ENCODE measurements at regions not wholly inside any gene's neighbourhood (a gene's known extent, or its start where the extent isn't known, plus 50 kb on each side); places are given as distances from the start of the nearest gene placed in this dataset.
"Not testable (repeated sequence)": the region's sequence is repeated elsewhere in the genome, so short reads cannot be mapped to it uniquely, and the experiment has no call there.

DNA sequence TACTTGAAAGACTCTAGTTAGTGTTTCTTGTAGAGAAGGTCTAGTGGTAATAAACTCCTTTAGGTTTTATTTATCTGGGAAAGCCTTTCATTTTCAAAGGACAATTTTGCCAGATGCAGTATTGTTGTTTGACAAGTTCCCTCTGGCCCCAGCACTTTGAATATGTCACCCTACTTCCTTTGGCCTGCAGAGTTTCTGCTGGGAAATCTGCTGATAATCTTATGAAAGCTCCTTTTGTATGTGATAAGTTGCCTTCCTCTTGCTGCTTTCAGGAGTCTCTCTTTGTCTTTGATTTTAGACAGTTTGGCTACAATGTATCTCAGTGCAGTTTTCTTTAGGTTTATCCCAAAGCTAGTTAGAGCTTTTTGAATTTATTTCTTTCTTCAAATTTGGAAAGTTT is 106.2 kb upstream of the L3MBTL4 start:
- peaks cover 3% of the 10 kb centered on the region for H3K9me3 ChIP-seq (replicated peaks; ENCODE audit: control insufficient read depth, low read depth, low read length)
- no peak overlapping the region for H3K4me3 ChIP-seq (ENCODE audit: low read length)
- DNase-seq: no peak
- H3K27me3 ChIP-seq (ENCODE audit: control insufficient read depth, insufficient read depth, low read length): no peaks in the 10 kb centered on the region
- no peaks in the 10 kb centered on the region for H3K4me1 ChIP-seq (ENCODE audit: control insufficient read depth, insufficient read depth, low read length)
- H3K36me3 ChIP-seq (ENCODE audit: control insufficient read depth, insufficient read depth, low read length): no peaks in the 10 kb centered on the region
- H3K27ac ChIP-seq (ENCODE audit: low read length): no peak overlapping the region

DNA sequence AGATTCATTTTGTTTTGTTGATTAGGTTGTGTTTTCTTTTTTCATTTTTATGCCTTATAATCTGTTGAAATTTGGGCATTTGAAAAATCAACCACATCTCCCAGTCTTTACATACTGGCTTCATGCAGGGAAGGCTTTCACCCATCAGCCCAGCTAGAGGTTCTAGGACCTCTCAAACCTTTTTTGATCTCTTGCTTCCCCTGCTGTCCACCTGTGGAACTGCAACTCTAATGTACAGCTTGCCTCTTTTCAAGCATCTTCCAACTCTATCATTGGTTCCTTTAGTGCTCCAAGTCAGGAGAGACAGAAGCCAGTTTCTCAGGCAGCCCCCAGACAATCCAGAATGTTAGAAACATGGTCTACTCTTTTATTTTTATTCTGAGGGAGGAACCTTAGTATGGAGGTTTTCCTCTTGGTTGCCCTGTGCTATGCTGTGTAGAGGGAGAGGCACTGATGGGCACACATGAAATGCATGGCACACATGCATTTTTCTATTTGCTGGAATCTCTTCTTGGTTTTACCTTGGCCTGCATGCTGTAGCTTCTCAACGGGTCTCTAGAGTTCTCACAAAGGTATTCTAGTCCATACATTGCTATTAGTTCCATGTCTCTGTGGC is 107.2 kb upstream of the L3MBTL4 start:
- Histone ChIP-seq H3K9me3 (replicated peaks; ENCODE audit: control insufficient read depth, low read depth, low read length) (peaks cover 3% of the 10 kb centered on the region), H3K27ac (ENCODE audit: low read length) (no peak overlapping the region), H3K27me3 (ENCODE audit: control insufficient read depth, insufficient read depth, low read length) (no peaks in the 10 kb centered on the region), H3K4me3 (ENCODE audit: low read length) (no peak overlapping the region), H3K36me3 (ENCODE audit: control insufficient read depth, insufficient read depth, low read length) (no peaks in the 10 kb centered on the region), H3K4me1 (ENCODE audit: control insufficient read depth, insufficient read depth, low read length) (no peaks in the 10 kb centered on the region)
- no CpG with 5 or more reads among the region's 1 CpG for WGBS (ENCODE audit: insufficient coverage)
- no peak for DNase-seq

DNA sequence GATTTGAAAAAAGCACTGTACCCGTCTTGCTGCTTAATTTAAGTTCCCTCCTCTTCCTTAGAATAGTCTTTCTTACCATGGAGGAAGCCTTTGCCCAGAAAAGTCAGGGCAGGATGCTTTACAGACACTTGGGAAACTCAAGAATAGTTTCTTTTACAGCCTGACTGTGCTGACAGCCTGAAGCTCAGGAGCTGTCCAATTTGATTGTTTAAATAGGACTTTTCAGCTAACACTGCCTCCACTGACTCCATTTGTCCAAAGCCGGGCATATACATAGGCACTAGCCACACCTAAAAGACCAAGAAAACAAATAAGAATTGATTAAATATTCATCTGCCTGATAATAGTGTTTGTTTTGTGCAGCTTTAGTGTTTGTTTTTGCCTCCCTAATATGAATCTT is 110.9 kb upstream of the L3MBTL4 start:
- H3K36me3 ChIP-seq (ENCODE audit: control insufficient read depth, insufficient read depth, low read length): no peaks in the 10 kb centered on the region
- H3K9me3 ChIP-seq (replicated peaks; ENCODE audit: control insufficient read depth, low read depth, low read length): peaks cover 3% of the 10 kb centered on the region
- no peaks in the 10 kb centered on the region for H3K27me3 ChIP-seq (ENCODE audit: control insufficient read depth, insufficient read depth, low read length)
- DNase-seq: no peak
- whole genome bisulfite sequencing (ENCODE audit: insufficient coverage): 50% methylated on average over 1 of the region's 2 CpGs
- H3K4me3 ChIP-seq (ENCODE audit: low read length): no peak overlapping the region
- no peak overlapping the region for H3K27ac ChIP-seq (ENCODE audit: low read length)
- H3K4me1 ChIP-seq (ENCODE audit: control insufficient read depth, insufficient read depth, low read length): no peaks in the 10 kb centered on the region

DNA sequence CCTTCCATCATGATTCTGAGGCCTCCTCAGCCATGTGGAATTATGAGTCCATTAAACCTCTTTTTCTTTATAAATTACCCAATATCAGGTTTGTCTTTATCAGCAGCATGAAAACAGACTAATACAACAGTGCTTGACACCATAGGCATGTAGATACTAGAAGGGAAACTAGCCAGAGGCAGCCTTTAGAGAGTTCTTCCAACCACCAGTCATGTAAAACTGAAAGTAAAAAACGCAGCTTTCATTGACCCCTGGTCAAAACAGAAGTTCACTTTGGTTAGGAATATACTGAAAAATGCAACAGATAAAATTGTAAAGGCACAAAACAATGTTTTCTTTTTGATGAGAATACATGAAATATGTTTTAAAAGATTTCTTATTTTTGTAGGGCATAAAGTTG is 122.8 kb upstream of the L3MBTL4 start:
- Histone ChIP-seq H3K27ac (ENCODE audit: low read length) (no peak overlapping the region), H3K36me3 (ENCODE audit: control insufficient read depth, insufficient read depth, low read length) (no peaks in the 10 kb centered on the region), H3K27me3 (ENCODE audit: control insufficient read depth, insufficient read depth, low read length) (no peaks in the 10 kb centered on the region), H3K4me1 (ENCODE audit: control insufficient read depth, insufficient read depth, low read length) (peaks cover 3% of the 10 kb centered on the region), H3K9me3 (replicated peaks; ENCODE audit: control insufficient read depth, low read depth, low read length) (no peaks in the 10 kb centered on the region), H3K4me3 (ENCODE audit: low read length) (no peak overlapping the region)
- WGBS (ENCODE audit: insufficient coverage): no CpG with 5 or more reads among the region's 1 CpG
- DNase-seq: no peak

DNA sequence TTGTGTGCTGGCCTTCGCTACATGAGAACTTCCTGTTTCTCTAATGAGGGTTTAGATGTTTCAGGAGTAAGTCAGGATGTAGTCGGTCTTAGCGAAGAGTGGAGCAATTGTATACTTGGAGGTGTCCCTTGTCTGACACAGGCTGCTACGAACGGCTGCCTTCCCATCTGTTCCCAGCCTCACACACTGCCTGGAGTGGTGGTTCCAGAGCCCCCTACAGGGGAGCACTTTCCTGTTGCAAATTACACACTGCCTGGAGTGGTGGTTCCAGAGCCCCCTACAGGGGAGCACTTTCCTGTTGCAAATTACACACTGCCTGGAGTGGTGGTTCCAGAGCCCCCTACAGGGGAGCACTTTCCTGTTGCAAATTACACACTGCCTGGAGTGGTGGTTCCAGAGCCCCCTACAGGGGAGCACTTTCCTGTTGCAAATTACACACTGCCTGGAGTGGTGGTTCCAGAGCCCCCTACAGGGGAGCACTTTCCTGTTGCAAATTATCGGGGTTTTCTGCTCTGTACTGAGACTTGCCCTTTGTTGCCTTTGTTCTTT is 126.5 kb upstream of the L3MBTL4 start:
- not testable (repeated sequence) for H3K36me3 ChIP-seq (ENCODE audit: control insufficient read depth, insufficient read depth, low read length); H3K4me1 ChIP-seq (ENCODE audit: control insufficient read depth, insufficient read depth, low read length); DNase-seq; H3K27me3 ChIP-seq (ENCODE audit: control insufficient read depth, insufficient read depth, low read length); H3K9me3 ChIP-seq (replicated peaks; ENCODE audit: control insufficient read depth, low read depth, low read length); H3K4me3 ChIP-seq (ENCODE audit: low read length); H3K27ac ChIP-seq (ENCODE audit: low read length)
- 41% methylated on average over 3 of the region's 6 CpGs for WGBS (ENCODE audit: insufficient coverage)

DNA sequence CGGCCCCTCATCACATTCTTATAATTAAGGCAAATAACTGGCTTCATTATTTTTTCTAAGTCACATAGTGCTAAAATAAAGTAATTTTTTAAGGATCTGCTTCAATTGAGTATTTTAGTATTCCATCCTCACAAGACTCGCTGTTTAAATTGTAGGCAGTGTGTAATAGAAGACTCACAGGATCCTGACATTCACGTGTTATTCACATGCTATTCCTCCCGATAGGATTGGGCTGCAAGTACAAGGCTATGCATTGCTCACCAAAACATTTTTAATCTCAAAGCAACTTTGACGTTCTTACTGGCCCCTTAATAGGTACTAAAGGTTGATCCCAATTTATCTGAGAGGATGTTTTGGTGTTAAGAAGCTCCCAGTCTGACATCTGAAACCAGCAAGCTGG is 127.6 kb upstream of the L3MBTL4 start:
- no peaks in the 10 kb centered on the region for H3K9me3 ChIP-seq (replicated peaks; ENCODE audit: control insufficient read depth, low read depth, low read length)
- H3K4me1 ChIP-seq (ENCODE audit: control insufficient read depth, insufficient read depth, low read length): no peaks in the 10 kb centered on the region
- no peak for DNase-seq
- no peaks in the 10 kb centered on the region for H3K27me3 ChIP-seq (ENCODE audit: control insufficient read depth, insufficient read depth, low read length)
- WGBS (ENCODE audit: insufficient coverage): no CpG with 5 or more reads among the region's 5 CpGs
- no peak overlapping the region for H3K4me3 ChIP-seq (ENCODE audit: low read length)
- no peak overlapping the region for H3K27ac ChIP-seq (ENCODE audit: low read length)
- H3K36me3 ChIP-seq (ENCODE audit: control insufficient read depth, insufficient read depth, low read length): no peaks in the 10 kb centered on the region

DNA sequence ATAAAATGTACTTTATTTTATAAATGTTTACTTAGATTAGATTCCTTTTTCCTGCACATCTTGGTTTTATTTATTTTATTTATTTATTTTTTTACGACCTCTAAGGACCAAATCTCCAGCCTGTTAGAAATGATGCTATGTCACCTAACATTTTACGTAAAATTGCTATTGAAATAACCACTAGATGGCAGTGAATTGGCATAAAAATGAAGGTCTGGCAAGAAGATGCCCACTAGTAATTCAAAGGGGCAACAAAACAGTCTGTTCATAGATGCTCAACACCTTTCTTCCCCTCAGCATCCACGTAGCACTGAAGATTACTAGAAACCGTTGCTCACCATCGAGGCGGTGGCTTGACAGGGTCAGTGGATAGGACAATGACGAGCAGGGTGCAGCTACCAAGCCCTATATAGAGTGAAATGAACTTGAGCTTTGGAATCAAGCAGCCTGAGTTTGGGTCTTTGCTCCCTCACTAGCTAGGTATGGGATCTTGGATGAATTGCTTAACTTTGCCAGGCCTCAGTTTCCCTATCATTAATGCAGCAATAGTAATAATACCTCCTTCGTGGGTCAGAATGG is 128.7 kb upstream of the L3MBTL4 start:
- peak; percentile 60 for DNase-seq

DNA sequence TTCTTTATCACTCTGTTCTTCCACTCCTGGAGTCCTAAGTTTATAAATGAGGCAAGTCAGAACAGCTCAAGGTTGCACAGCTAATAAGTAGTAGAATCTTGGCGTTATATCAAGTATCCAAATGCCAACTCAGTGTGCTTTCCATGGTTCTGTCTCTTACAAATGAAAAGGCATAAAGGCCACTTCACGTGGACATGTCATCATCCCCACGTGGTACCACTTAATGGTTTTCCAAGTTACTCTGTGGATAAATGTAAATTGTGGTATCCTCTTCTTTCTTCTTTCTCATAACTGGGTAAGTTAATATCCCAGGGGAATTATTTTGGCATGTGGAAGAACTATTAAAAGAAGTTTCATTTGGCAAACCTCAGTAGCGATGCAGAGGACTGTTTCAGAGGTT is 131.5 kb upstream of the L3MBTL4 start:
- peak; percentile 39 for DNase-seq
- Histone ChIP-seq H3K4me3 (ENCODE audit: low read length) (no peak overlapping the region), H3K9me3 (replicated peaks; ENCODE audit: control insufficient read depth, low read depth, low read length) (no peaks in the 10 kb centered on the region), H3K27me3 (ENCODE audit: control insufficient read depth, insufficient read depth, low read length) (no peaks in the 10 kb centered on the region), H3K36me3 (ENCODE audit: control insufficient read depth, insufficient read depth, low read length) (no peaks in the 10 kb centered on the region), H3K4me1 (ENCODE audit: control insufficient read depth, insufficient read depth, low read length) (no peaks in the 10 kb centered on the region), H3K27ac (ENCODE audit: low read length) (no peak overlapping the region)
- WGBS (ENCODE audit: insufficient coverage): 86% methylated on average over 1 of the region's 4 CpGs

More for the DNA sequence above, 128.7 kb upstream of the L3MBTL4 start:
- H3K4me1 ChIP-seq (ENCODE audit: control insufficient read depth, insufficient read depth, low read length): no peaks in the 10 kb centered on the region
- H3K9me3 ChIP-seq (replicated peaks; ENCODE audit: control insufficient read depth, low read depth, low read length): no peaks in the 10 kb centered on the region
- no peaks in the 10 kb centered on the region for H3K27me3 ChIP-seq (ENCODE audit: control insufficient read depth, insufficient read depth, low read length)
- no peak overlapping the region for H3K27ac ChIP-seq (ENCODE audit: low read length)
- H3K36me3 ChIP-seq (ENCODE audit: control insufficient read depth, insufficient read depth, low read length): no peaks in the 10 kb centered on the region
- no CpG with 5 or more reads among the region's 8 CpGs for WGBS (ENCODE audit: insufficient coverage)
- no peak overlapping the region for H3K4me3 ChIP-seq (ENCODE audit: low read length)

DNA sequence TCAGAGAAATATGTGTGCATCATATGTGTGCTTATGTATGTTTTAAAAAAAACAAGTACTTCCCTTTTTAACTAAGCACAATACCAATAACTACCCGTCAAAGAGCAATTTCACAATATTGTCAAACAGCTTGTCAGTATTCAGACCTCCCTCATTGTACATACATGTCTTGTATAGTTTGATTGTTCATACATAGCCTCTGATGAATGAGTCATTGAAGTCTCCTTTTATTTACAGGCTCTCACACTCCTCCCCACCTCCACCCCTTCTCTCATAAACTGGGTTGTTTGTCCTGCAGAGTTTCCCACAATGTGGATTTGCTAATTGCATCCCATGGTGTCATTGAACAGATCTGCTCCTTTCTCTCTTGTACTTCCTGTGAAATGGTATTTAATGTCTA is 132.8 kb upstream of the L3MBTL4 start:
- Histone ChIP-seq H3K4me1 (ENCODE audit: control insufficient read depth, insufficient read depth, low read length) (no peaks in the 10 kb centered on the region), H3K4me3 (ENCODE audit: low read length) (no peak overlapping the region), H3K27ac (ENCODE audit: low read length) (no peak overlapping the region), H3K36me3 (ENCODE audit: control insufficient read depth, insufficient read depth, low read length) (no peaks in the 10 kb centered on the region), H3K27me3 (ENCODE audit: control insufficient read depth, insufficient read depth, low read length) (no peaks in the 10 kb centered on the region), H3K9me3 (replicated peaks; ENCODE audit: control insufficient read depth, low read depth, low read length) (no peaks in the 10 kb centered on the region)
- DNase-seq: no peak
- WGBS (ENCODE audit: insufficient coverage): no CpG with 5 or more reads among the region's 1 CpG

DNA sequence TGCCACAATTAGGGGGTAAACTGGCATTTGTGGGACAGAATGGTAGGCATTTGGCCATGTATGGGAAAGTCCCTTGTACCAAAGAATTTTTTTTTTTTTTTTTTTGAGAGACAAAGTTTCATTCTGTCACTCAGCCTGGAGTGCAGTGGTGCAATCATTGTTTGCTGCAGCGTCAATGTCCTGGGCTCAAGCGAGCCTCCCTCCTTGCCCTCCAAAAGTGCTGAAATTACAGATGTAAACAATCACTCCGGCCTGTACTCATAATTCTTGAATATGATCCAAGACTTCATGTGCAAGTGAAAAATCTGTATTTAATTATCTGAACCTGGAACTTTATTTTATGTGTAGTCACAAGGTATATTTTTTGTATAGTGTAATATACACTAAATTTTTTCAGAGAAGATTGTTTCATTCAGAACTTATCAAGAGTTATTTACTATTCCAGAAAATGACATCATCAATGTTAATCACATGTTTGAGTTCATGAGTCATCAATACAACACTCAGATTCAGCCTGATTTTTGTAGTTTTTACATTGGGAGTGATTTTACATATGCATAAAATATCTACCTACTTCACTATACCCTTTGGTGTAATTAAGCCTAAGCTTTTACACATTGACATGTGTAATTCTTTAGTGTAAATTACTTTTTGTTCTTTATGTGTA is 138.7 kb upstream of the L3MBTL4 start:
- peaks cover 9% of the 10 kb centered on the region for H3K4me1 ChIP-seq (ENCODE audit: control insufficient read depth, insufficient read depth, low read length)
- no peaks in the 10 kb centered on the region for H3K27me3 ChIP-seq (ENCODE audit: control insufficient read depth, insufficient read depth, low read length)
- no peak for DNase-seq
- H3K4me3 ChIP-seq (ENCODE audit: low read length): no peak overlapping the region
- no peak overlapping the region for H3K27ac ChIP-seq (ENCODE audit: low read length)
- H3K9me3 ChIP-seq (replicated peaks; ENCODE audit: control insufficient read depth, low read depth, low read length): no peaks in the 10 kb centered on the region
- no peaks in the 10 kb centered on the region for H3K36me3 ChIP-seq (ENCODE audit: control insufficient read depth, insufficient read depth, low read length)
- WGBS (ENCODE audit: insufficient coverage): 30% methylated on average over 2 of the region's 3 CpGs
